CD14-positive monocyte (primary cell): ENCODE measurements at regions not wholly inside any gene's neighbourhood (a gene's known extent, or its start where the extent isn't known, plus 50 kb on each side); places are given as distances from the start of the nearest gene placed in this dataset.

Source experiments
- DNase-seq, 3 donors: peaks; one replicate each; pipeline ENCODE4 v3.0.0-alpha.2; 2011 to 2022
- H2AFZ ChIP-seq: 2 replicates; pipeline ENCODE4 v1.6.0; 2012; ENCODE audit warnings: mild to moderate bottlenecking, low read depth, low read length, inconsistent platforms; ENCODE audit not compliant: insufficient read depth, poor library complexity, severe bottlenecking
- H3K27ac ChIP-seq, 2 donors: 1 replicate in 1 of 2; 2 replicates in 1 of 2; pipeline ENCODE4 v1.5.1; 2012 to 2013; ENCODE audit warnings: low read length in 2 of 2, control low read depth in 1 of 2, inconsistent platforms in 1 of 2, low read depth in 1 of 2, mild to moderate bottlenecking in 1 of 2
- H3K27me3 ChIP-seq, 2 donors: one replicate each; pipeline versions ENCODE4 v1.6.0 to v1.6.1; 2011 to 2013; ENCODE audit warnings: low read length in 2 of 2; ENCODE audit not compliant: control insufficient read depth in 2 of 2, insufficient read depth in 2 of 2
- H3K36me3 ChIP-seq, 2 donors: replicated peaks in 1 of 2; 1 replicate in 1 of 2; 2 replicates in 1 of 2; pipeline versions ENCODE4 v1.5.1 to v1.6.1; 2012 to 2013; ENCODE audit warnings: low read length in 2 of 2, control low read depth in 1 of 2, inconsistent platforms in 1 of 2, mild to moderate bottlenecking in 1 of 2; ENCODE audit not compliant: insufficient read depth in 2 of 2, control insufficient read depth in 1 of 2
- H3K4me1 ChIP-seq, 2 donors: 1 replicate in 1 of 2; 2 replicates in 1 of 2; pipeline versions ENCODE4 v1.5.1 to v1.6.1; 2012 to 2013; ENCODE audit warnings: low read length in 2 of 2, control low read depth in 1 of 2, inconsistent platforms in 1 of 2, mild to moderate bottlenecking in 1 of 2, moderate library complexity in 1 of 2; ENCODE audit not compliant: insufficient read depth in 2 of 2, control insufficient read depth in 1 of 2
- H3K4me2 ChIP-seq: replicated peaks from 2 replicates; pipeline ENCODE3; 2012; ENCODE audit warnings: low read length, moderate library complexity, mild to moderate bottlenecking; ENCODE audit not compliant: poor library complexity, severe bottlenecking; ENCODE audit errors: extremely low read depth
- H3K4me3 ChIP-seq, 3 experiments: fragments of 200-600 bp in 1 of 3; sonication (generic) in 1 of 3; replicated peaks in 1 of 3; 1 replicate in 2 of 3; 2 replicates in 1 of 3; pipeline ENCODE4 v1.5.1; 2011 to 2013; ENCODE audit warnings: low read length in 3 of 3, mild to moderate bottlenecking in 3 of 3, control low read depth in 2 of 3, low read depth in 2 of 3, inconsistent platforms in 1 of 3, moderate library complexity in 1 of 3
- H3K79me2 ChIP-seq: 2 replicates; pipeline ENCODE4 v1.6.0; 2012; ENCODE audit warnings: mild to moderate bottlenecking, control low read depth, inconsistent platforms, low read length, moderate library complexity; ENCODE audit not compliant: insufficient read depth
- H3K9ac ChIP-seq: 2 replicates; pipeline ENCODE4 v1.6.0; 2017; ENCODE audit warnings: low read length, mild to moderate bottlenecking; ENCODE audit not compliant: insufficient read depth, poor library complexity, severe bottlenecking
- H3K9me3 ChIP-seq, 2 donors: replicated peaks in 1 of 2; 1 replicate in 1 of 2; 2 replicates in 1 of 2; pipeline versions ENCODE4 v1.5.1 to v1.6.1; 2012 to 2013; ENCODE audit warnings: low read length in 2 of 2, control low read depth in 1 of 2; ENCODE audit not compliant: control insufficient read depth in 1 of 2, insufficient read depth in 1 of 2
- H4K20me1 ChIP-seq: 2 replicates; pipeline ENCODE4 v1.6.0; 2012; ENCODE audit warnings: mild to moderate bottlenecking, low read length, control low read depth, moderate library complexity; ENCODE audit not compliant: insufficient read depth
- H3K27ac Mint-ChIP-seq, 7 donors: one replicate each; pipeline ENCODE4 v1.8.0; 2020; ENCODE audit warnings: mild to moderate bottlenecking in 7 of 7, mixed read lengths in 7 of 7, moderate library complexity in 6 of 7, inconsistent platforms in 2 of 7
- H3K27me3 Mint-ChIP-seq, 3 donors: one replicate each; pipeline ENCODE4 v1.8.0; 2021 to 2022; ENCODE audit warnings: low read depth in 3 of 3, mild to moderate bottlenecking in 3 of 3, mixed read lengths in 3 of 3, moderate library complexity in 3 of 3, inconsistent platforms in 1 of 3
- H3K36me3 Mint-ChIP-seq, 2 donors: one replicate each; pipeline ENCODE4 v1.8.0; 2020; ENCODE audit warnings: mixed read lengths in 2 of 2, inconsistent platforms in 1 of 2, mild to moderate bottlenecking in 1 of 2
- H3K4me1 Mint-ChIP-seq: one replicate; pipeline ENCODE4 v1.8.0; 2020; ENCODE audit warnings: mild to moderate bottlenecking, mixed read lengths
- H3K4me3 Mint-ChIP-seq, 2 donors: one replicate each; pipeline ENCODE4 v1.8.0; 2020; ENCODE audit warnings: mild to moderate bottlenecking in 2 of 2, mixed read lengths in 2 of 2, moderate library complexity in 1 of 2
- H3K9me3 Mint-ChIP-seq, 7 donors: one replicate each; pipeline ENCODE4 v1.8.0; 2020 to 2022; ENCODE audit warnings: mixed read lengths in 7 of 7, mild to moderate bottlenecking in 6 of 7, moderate library complexity in 6 of 7, inconsistent platforms in 2 of 7
- CTCF ChIP-seq: fragments of 200-600 bp; IDR thresholded peaks from one replicate; pipeline ENCODE4 v1.8.0; 2022; ENCODE audit warnings: antibody characterized with exemption, mild to moderate bottlenecking
- WGBS: methylation state at CpG from one replicate; pipeline ENCODE4 v1.1.5; 2013; ENCODE audit warnings: missing lambda C conversion rate; ENCODE audit not compliant: insufficient coverage; 5-methylcytosine and 5-hydroxymethylcytosine counted together
- intact Hi-C, 2 donors: fragments of 100-400 bp; cut with micrococcal nuclease; formaldehyde crosslinking; loops; one replicate each; pipeline versions ENCODE4 v1.15.0 to v1.15.1; 2023

GRCh38 chr1:214816603-214817002 is 213.6 kb downstream of the CENPF start:
- Histone ChIP-seq H3K4me2 (no peak overlapping the region), H3K9me3 (no peaks in the 10 kb centered on the region), H3K36me3 (no peaks in the 10 kb centered on the region), H3K4me3 (no peak overlapping the region), H4K20me1 (no peaks in the 10 kb centered on the region), H3K9ac (no peak overlapping the region), H3K27me3 (no peaks in the 10 kb centered on the region), H2AFZ (no peak overlapping the region), H3K27ac (no peak overlapping the region), H3K79me2 (no peaks in the 10 kb centered on the region), H3K4me1 (no peaks in the 10 kb centered on the region)
- Mint-ChIP-seq H3K4me3 (no peak overlapping the region), H3K36me3 (no peaks in the 10 kb centered on the region), H3K4me1 (no peaks in the 10 kb centered on the region), H3K27me3 (peaks cover 0 to 1% (median 0%) of the 10 kb centered on the region in 3 donors), H3K27ac (no peak overlapping the region), H3K9me3 (peaks cover 0 to 8% (median 0%) of the 10 kb centered on the region in 7 donors)
- no peak for DNase-seq
- WGBS: no CpG with 5 or more reads among the region's 2 CpGs
- intact Hi-C loops: no loop called here
- TF ChIP-seq CTCF: no peak

GRCh38 chr1:214823311-214824117 is 220.5 kb downstream of the CENPF start:
- H3K36me3 ChIP-seq: no peaks in the 10 kb centered on the region
- no peaks in the 10 kb centered on the region for H3K4me1 ChIP-seq
- WGBS: 88% methylated on average over 16 of the region's 21 CpGs
- Mint-ChIP-seq H3K4me3 (no peak overlapping the region), H3K9me3 (peaks cover 0 to 6% (median 5%) of the 10 kb centered on the region in 7 donors), H3K27me3 (peaks cover 0 to 6% (median 0%) of the 10 kb centered on the region in 3 donors), H3K36me3 (no peaks in the 10 kb centered on the region), H3K27ac (no peak overlapping the region), H3K4me1 (no peaks in the 10 kb centered on the region)
- no peak overlapping the region for H3K4me3 ChIP-seq
- no peak overlapping the region for H3K27ac ChIP-seq
- intact Hi-C loops: no loop called here
- H2AFZ ChIP-seq: no peak overlapping the region
- no peak for TF ChIP-seq CTCF
- peaks cover 0 to 5% of the 10 kb centered on the region in 2 donors for H3K9me3 ChIP-seq
- H4K20me1 ChIP-seq: no peaks in the 10 kb centered on the region
- no peak overlapping the region for H3K4me2 ChIP-seq
- H3K79me2 ChIP-seq: no peaks in the 10 kb centered on the region
- no peaks in the 10 kb centered on the region for H3K27me3 ChIP-seq
- H3K9ac ChIP-seq: no peak overlapping the region
- DNase-seq: no peak
